MM.1S (cell line): ENCODE measurements at regions not wholly inside any gene's neighbourhood (a gene's known extent, or its start where the extent isn't known, plus 50 kb on each side); places are given as distances from the start of the nearest gene placed in this dataset.

Source experiments
- DNase-seq: peaks from one replicate; pipeline ENCODE4 v3.0.0-alpha.2; 2015
- H2AFZ ChIP-seq: fragments of 300-600 bp; sonication (generic); 2 replicates; pipeline ENCODE4 v1.6.0; 2016; ENCODE audit warnings: antibody characterized with exemption, low read length
- H3F3A ChIP-seq: fragments of 300-600 bp; sonication (generic); 2 replicates; pipeline ENCODE4 v1.6.1; 2016; ENCODE audit warnings: mild to moderate bottlenecking, antibody characterized with exemption, low read length, moderate library complexity, mixed read lengths; ENCODE audit not compliant: insufficient read depth
- H3K27ac ChIP-seq: fragments of 300-600 bp; sonication (generic); 2 replicates; pipeline ENCODE4 v1.5.1; 2016; ENCODE audit warnings: mild to moderate bottlenecking, low read length
- H3K27me3 ChIP-seq: fragments of 300-600 bp; sonication (generic); replicated peaks from 2 replicates; pipeline ENCODE4 v1.6.0; 2016; ENCODE audit warnings: low read length; ENCODE audit not compliant: insufficient read depth
- H3K36me3 ChIP-seq: fragments of 300-600 bp; sonication (generic); replicated peaks from 2 replicates; pipeline ENCODE4 v1.6.1; 2016; ENCODE audit warnings: mild to moderate bottlenecking, low read length, mixed read lengths; ENCODE audit not compliant: insufficient read depth
- H3K4me1 ChIP-seq: fragments of 300-600 bp; sonication (generic); 2 replicates; pipeline ENCODE4 v1.6.1; 2016; ENCODE audit warnings: low read length, mixed read lengths
- H3K4me2 ChIP-seq: fragments of 300-600 bp; sonication (generic); 2 replicates; pipeline ENCODE4 v1.6.0; 2016; ENCODE audit warnings: low read depth, low read length
- H3K4me3 ChIP-seq: fragments of 300-600 bp; sonication (generic); 2 replicates; pipeline ENCODE4 v1.5.1; 2016; ENCODE audit warnings: low read length, mixed read lengths
- H3K79me2 ChIP-seq: fragments of 300-600 bp; sonication (generic); 2 replicates; pipeline ENCODE4 v1.6.1; 2016; ENCODE audit warnings: mixed run types, low read length, mixed read lengths
- H3K9ac ChIP-seq: fragments of 300-600 bp; sonication (generic); 2 replicates; pipeline ENCODE4 v1.6.1; 2016; ENCODE audit warnings: low read length, mixed read lengths
- H3K9me2 ChIP-seq: fragments of 300-600 bp; sonication (generic); replicated peaks from 2 replicates; pipeline ENCODE4 v1.6.1; 2016; ENCODE audit warnings: mild to moderate bottlenecking, low read length, mixed read lengths; ENCODE audit not compliant: insufficient read depth
- H3K9me3 ChIP-seq: fragments of 300-600 bp; sonication (generic); replicated peaks from 2 replicates; pipeline ENCODE4 v1.6.1; 2016; ENCODE audit warnings: mild to moderate bottlenecking, low read length, mixed read lengths; ENCODE audit not compliant: insufficient read depth
- H4K20me1 ChIP-seq: fragments of 300-600 bp; sonication (generic); 2 replicates; pipeline ENCODE4 v1.6.1; 2016; ENCODE audit warnings: mild to moderate bottlenecking, low read length, moderate library complexity, mixed read lengths; ENCODE audit not compliant: insufficient read depth
- CTCF ChIP-seq: fragments of 300-600 bp; sonication (generic); IDR thresholded peaks from 2 replicates; pipeline ENCODE4 v1.5.1; 2016; ENCODE audit warnings: antibody characterized with exemption, low read length, mixed read lengths
- EZH2 ChIP-seq: fragments of 300-600 bp; sonication (generic); optimal IDR thresholded peaks from 2 replicates; pipeline ENCODE3; 2017; ENCODE audit warnings: low read depth, mild to moderate bottlenecking, antibody characterized with exemption, low read length, mixed read lengths
- EZH2phosphoT487 ChIP-seq: fragments of 300-600 bp; sonication (generic); IDR thresholded peaks from 2 replicates; pipeline ENCODE4 v1.6.1; 2018; ENCODE audit warnings: antibody characterized with exemption, low read length

- H3F3A ChIP-seq = peaks cover 3% of the 10 kb centered on the region; the same call in 1 of the 2 replicates
- no peaks in the 10 kb centered on the region for H3K36me3 ChIP-seq
- no peaks in the 10 kb centered on the region for H3K79me2 ChIP-seq
- no peak overlapping the region for H3K9ac ChIP-seq
- no peaks in the 10 kb centered on the region for H3K9me3 ChIP-seq
- no peak overlapping the region for H3K4me3 ChIP-seq
- no peaks in the 10 kb centered on the region for H4K20me1 ChIP-seq
- H3K27ac ChIP-seq = no peak overlapping the region
- H2AFZ ChIP-seq = no peak overlapping the region
- DNase-seq = no peak
- H3K4me2 ChIP-seq = no peak overlapping the region
- H3K9me2 ChIP-seq = no peaks in the 10 kb centered on the region
- TF ChIP-seq CTCF (no peak), EZH2 (no peak), EZH2phosphoT487 (no peak)
- no peaks in the 10 kb centered on the region for H3K27me3 ChIP-seq
- peaks cover 15% of the 10 kb centered on the region for H3K4me1 ChIP-seq
These were observed 72.4 kb upstream of the GADL1 start for GRCh38 chr3:30966896-30967295.

DNA sequence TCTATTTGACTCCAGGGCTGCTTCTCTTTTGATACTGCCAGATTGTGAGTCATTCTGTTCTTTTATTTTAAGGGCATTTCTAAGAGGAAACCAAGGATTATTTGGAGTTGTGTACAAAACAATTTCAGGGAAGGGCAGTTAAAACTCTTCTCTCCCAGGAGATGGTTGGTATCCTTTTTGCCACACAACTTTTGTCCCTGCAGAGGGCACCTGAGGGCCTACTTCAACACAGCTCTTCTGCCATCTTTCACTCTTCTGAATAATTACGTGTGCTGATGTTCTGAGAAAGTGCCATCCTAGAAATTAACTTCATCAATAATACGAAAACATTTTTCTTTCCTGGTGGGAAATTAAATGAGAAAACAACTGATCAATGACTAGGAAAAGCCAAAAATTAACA lies 75.7 kb upstream of the GADL1 start:
- H3K4me1 ChIP-seq = peaks cover 3% of the 10 kb centered on the region
- H3K9me2 ChIP-seq = no peaks in the 10 kb centered on the region
- H3F3A ChIP-seq = no peaks in the 10 kb centered on the region
- no peaks in the 10 kb centered on the region for H4K20me1 ChIP-seq
- no peaks in the 10 kb centered on the region for H3K79me2 ChIP-seq
- no peak for TF ChIP-seq EZH2
- TF ChIP-seq CTCF = no peak; the same call in 1 of the 2 replicates
- TF ChIP-seq EZH2phosphoT487 = no peak
- no peaks in the 10 kb centered on the region for H3K36me3 ChIP-seq
- H3K9ac ChIP-seq = no peak overlapping the region
- no peak overlapping the region for H3K4me3 ChIP-seq
- H3K9me3 ChIP-seq = no peaks in the 10 kb centered on the region
- no peak overlapping the region for H3K4me2 ChIP-seq
- DNase-seq = no peak
- no peak overlapping the region for H3K27ac ChIP-seq
- H2AFZ ChIP-seq = no peak overlapping the region
- no peaks in the 10 kb centered on the region for H3K27me3 ChIP-seq

DNA sequence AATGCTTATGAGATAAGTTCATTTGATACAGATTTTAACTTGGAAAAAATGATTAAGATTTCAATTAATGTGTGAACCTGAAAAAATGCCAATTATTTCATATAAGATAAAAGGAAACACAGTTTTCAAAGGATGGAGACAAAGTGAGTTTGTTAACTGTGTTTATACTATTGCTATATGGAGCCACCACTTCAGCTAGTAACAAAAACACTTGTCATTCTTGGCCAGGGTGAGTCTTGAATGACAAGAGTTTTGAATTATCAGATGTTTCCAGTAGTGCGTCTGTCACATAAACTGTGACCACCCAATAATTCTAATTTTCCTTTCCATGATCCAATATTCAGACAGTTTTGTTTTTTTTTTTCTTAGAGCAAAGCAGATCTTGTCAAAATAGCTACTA lies 78.0 kb upstream of the GADL1 start:
- no peaks in the 10 kb centered on the region for H3K79me2 ChIP-seq
- no peaks in the 10 kb centered on the region for H3K9me3 ChIP-seq
- no peaks in the 10 kb centered on the region for H3K4me1 ChIP-seq
- no peaks in the 10 kb centered on the region for H3K9me2 ChIP-seq
- DNase-seq = no peak
- H3K4me3 ChIP-seq = no peak overlapping the region
- H3K4me2 ChIP-seq = no peak overlapping the region
- H2AFZ ChIP-seq = no peak overlapping the region
- H3F3A ChIP-seq = no peaks in the 10 kb centered on the region
- no peak overlapping the region for H3K9ac ChIP-seq
- TF ChIP-seq EZH2phosphoT487 (no peak), CTCF (no peak), EZH2 (no peak)
- no peak overlapping the region for H3K27ac ChIP-seq
- H3K27me3 ChIP-seq = no peaks in the 10 kb centered on the region
- H4K20me1 ChIP-seq = no peaks in the 10 kb centered on the region
- H3K36me3 ChIP-seq = no peaks in the 10 kb centered on the region
